Renal cortex interstitium (tissue), 11 donors: ENCODE measurements at regions not wholly inside any gene's neighbourhood (a gene's known extent, or its start where the extent isn't known, plus 50 kb on each side); places are given as distances from the start of the nearest gene placed in this dataset.
A peak's percentile ranks its signal among the peaks of the same experiment; 100 is the strongest.

Source experiments
- DNase-seq, 11 donors: peaks; one replicate each; pipeline ENCODE4 v3.0.0-alpha.2; 2013; ENCODE audit warnings: low read depth in 9 of 11, low spot score in 4 of 11; ENCODE audit errors: extremely low read depth in 1 of 11

- DNase-seq: no peak
These were observed 142.9 kb downstream of the CDC5L start for GRCh38 chr6:44530209-44530909.

DNA sequence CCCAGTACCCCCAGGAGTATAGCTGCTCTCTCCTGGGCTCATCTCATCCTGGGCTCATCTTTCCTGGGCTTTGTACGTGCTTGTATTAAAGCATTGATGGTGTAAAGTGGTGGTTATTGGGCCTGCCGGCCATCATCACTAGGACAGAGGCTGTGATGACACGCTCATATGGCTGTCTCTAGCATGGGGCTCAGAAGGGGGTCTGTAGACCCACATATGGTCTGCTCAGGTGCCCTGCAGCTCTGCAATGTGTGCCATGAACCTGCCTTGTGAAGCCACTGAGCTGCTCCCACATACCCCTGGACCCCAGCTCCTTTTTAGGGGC is 143.4 kb downstream of the CDC5L start:
- DNase-seq: no peak

- DNase-seq: no peak
These were observed 144.0 kb downstream of the CDC5L start for GRCh38 chr6:44531442-44532015.

DNA sequence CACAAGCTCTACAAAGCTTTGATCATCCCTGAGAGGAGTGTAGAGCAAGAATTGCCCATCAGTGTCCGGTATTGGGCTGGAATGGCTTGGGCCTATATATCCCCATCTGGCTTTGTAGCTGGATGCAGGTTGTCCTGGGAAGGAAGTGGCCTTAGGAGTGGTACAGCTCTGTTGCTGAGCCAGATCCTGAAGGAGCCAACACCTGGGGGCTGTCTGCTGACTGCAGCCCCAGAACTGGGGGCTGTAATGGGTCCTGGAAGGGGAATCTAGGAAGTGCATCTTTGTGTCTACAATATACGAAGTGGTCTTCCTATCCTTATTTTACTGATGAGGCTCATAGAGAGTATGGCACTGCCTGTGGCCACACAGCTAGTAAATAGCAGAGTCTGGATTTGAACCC is 145.9 kb downstream of the CDC5L start:
- no peak for DNase-seq

- DNase-seq: no peak
These were observed 146.8 kb downstream of the CDC5L start for GRCh38 chr6:44534291-44534690.

- no peak for DNase-seq
These were observed 147.9 kb downstream of the CDC5L start for GRCh38 chr6:44535446-44535845.

DNA sequence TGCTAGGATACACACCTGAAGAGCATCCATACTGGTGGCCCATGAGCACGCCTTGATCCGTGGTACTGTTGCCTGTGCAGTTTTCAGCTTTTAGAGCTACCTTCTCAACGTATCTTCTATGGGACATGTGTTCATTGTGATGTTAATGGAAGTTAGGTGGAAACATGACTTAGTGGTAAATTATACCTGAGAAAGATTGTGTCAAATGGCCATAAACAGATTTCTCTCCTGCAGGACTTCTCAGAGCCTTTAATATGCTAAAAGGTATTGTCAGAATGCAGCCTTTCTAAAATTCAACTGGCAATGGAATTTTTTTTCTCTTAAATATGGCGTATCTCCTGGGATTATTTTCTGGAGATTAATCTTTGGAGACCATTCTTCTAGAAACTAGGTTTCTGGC is 148.5 kb downstream of the CDC5L start:
- DNase-seq: no peak

- DNase-seq: no peak
These were observed 150.0 kb downstream of the CDC5L start for GRCh38 chr6:44537306-44538049.

DNA sequence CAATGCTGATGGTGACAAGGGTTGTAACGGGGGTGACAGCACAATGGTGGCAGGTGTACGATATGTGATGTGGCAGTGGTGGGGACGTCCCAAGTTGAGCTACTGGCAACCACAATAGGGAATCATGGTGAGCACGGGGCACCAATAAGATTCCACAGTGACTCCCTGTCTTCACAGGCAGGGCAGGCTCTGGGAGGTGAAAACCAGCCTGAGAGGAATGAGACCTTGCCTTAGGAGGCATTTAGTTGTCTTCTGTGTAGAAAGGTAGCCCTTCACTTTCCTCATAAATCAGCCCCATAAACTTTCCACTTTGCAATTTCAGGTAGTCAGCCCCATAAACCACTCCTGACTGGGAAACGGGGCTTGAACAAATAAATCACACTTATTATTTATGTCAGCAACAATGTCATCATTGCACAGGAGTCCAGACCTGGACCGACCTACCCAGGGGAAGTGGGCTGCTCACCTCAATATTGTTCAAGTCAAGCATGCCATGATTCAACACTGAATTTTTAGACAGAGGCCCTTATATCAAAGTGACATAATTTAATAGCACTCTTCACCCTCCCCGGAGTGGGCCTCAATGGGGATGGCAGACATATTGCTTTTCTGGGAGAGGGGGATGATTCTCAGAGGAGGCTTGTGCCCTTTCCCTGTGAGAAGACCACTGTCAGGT is 150.8 kb downstream of the CDC5L start:
- DNase-seq: no peak

DNA sequence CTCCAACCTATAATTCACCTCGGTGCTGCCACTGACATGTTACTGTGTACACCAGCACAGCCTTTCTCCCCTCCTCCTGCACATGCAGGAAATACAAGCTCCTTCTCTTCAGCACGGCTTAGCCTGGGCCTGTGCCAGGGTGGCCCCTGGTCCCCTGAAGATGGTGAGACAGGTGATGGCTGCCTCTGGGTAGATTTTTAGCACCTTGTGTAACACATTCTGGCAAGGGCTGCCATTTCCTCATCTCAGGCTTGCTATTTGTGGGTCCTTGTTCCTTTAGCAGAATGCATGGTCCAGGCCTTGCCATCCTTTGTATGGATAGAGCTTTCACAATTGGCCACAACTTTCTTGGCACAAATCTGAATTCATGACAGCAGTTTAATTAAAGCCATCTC is 151.3 kb downstream of the CDC5L start:
- no peak for DNase-seq

DNA sequence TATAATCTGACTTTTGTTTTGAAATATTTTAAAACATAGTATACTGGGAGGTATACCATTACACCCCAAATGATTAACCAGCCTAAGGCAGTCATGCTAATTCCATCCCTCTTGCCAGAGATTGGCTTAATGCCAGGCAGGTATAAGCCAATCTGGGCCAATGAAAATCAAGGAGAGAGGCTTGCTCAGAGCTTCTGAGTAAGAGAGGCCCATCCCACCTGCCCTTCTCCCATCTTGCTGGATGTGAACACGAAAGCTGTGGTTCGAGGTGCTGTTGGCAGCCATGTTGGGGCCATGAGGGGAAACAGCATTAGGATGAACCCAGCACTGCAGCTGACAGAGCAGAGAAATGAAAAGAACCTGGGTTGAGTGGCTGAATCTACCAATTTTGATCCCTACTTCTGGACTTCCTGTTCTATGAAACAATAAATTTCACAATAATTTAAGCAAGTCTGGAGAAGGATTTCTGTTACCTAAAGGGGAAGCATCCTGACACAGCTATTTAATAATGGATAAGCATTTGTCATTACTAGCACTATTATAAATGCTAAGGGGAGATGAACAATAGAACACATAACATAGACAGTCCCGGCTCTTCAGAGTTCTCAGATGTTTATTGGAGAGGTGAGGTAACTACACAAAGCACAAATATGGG is 152.3 kb downstream of the CDC5L start:
- no peak for DNase-seq

GRCh38 chr6:44540881-44541280 is 153.4 kb downstream of the CDC5L start:
- no peak for DNase-seq

- DNase-seq: no peak
These were observed 155.1 kb downstream of the CDC5L start for GRCh38 chr6:44542401-44543116.

GRCh38 chr6:44543664-44544063 is 156.2 kb downstream of the CDC5L start:
- no peak for DNase-seq

DNA sequence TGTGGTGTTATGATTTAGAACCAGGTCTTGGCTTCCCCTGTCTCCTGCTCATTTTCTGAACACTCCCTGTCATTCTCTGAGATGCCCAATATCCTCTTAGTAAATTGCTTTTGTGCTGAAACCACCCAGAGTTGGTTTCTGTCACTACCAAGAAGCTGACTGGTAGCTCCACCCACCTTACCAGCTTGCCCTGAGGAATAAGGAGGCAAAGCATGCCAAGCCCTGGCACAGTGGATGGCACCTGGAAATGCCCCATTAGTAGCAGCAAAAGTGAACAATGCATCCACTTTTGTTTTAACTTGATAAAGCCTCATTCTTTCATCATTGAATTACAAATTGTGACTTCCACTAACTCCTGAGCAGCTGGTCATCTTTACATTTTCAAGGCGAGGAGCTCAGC is 157.7 kb downstream of the CDC5L start:
- DNase-seq: no peak

- no peak for DNase-seq
These were observed 160.8 kb downstream of the CDC5L start for GRCh38 chr6:44548319-44548718.

DNA sequence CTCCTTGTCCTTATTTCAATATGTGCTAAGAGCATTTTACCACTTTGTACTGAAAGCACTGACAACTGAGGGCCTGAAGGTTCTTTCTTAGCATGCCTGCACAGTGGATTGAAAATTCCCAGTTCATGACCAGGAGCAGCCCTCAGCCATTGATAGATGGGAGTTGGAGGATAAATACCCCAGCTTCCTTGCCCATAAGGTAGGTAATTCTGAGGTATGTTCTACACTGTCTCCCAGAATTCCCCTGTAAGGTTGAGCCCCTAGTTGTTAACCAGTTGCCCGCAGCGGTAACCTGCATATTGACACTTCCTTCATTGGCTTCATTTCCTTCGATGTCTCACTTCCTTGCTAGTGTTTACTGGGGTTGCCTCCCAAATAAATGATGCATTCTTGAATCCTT is 162.0 kb downstream of the CDC5L start:
- no peak for DNase-seq

DNA sequence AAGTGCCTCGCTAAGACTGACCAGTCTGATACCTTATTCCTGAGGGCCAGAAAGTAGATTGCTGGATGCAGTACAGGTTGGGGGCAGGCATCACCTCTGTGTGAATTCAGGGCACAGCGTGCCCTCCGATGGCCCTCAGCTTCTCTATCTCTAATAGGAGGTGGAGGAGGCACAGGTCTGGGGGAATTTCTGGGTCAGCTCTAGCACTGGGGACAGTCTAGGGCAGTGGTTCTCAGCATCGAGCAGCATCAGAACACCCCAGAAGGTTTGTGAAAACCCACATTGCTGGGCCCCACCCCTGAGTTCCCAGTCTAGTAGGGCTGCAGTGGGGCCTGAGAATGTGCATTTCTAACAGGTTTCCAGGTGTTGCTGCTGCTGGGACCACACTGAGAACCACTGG is 166.7 kb downstream of the CDC5L start:
- DNase-seq: no peak

DNA sequence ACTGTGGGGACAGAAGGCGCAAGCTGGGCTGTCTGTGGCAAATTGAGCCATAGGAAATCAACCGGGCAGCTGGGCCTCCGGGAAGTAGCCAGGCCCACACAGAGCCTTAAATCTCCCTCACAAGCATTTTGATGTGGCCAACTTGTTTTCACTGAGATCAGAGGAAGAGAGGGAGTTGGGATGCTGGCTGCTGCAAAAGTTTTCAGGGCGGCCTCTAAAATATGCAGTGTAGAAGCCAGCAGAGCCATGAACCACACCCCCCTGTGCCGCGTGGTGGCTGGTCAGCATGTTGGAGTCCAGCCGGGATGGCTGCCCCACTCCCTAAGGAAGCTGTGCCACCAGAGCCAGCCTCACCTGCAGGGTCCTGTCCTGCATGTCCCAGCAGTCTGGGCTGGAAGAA is 167.4 kb downstream of the CDC5L start:
- DNase-seq: peak in 1 of 11 donors; percentile 21
